SK-N-SH (cell line): ENCODE measurements at regions not wholly inside any gene's neighbourhood (a gene's known extent, or its start where the extent isn't known, plus 50 kb on each side); places are given as distances from the start of the nearest gene placed in this dataset.

Source experiments
- CTCF ChIA-PET: fragments of 300-600, 350-600 bp; formaldehyde crosslinking; extraction: SDS; loops from one replicate; lab custom pipeline; 2021; lab: Yijun Ruan, JAX
- POLR2A ChIA-PET: fragments of 350-600 bp; sonication (Branson Sonifier 250); formaldehyde crosslinking; extraction: SDS; loops from one replicate; lab custom pipeline; 2020; ENCODE audit warnings: antibody characterized with exemption, inconsistent platforms; lab: Yijun Ruan, JAX
- DNase-seq: peaks from one replicate; pipeline ENCODE4 v3.0.0; 2012
- H2AFZ ChIP-seq: fragments of 200-600 bp; sonication (generic); 2 replicates; pipeline ENCODE4 v1.8.1; 2016; ENCODE audit warnings: antibody characterized with exemption, mild to moderate bottlenecking, low read depth
- H3F3A ChIP-seq: fragments of 200-600 bp; sonication (generic); replicated peaks from 2 replicates; pipeline ENCODE3; 2016; ENCODE audit warnings: antibody characterized with exemption, mild to moderate bottlenecking; ENCODE audit not compliant: insufficient read depth
- H3K27ac ChIP-seq, 2 experiments: fragments of 200-500 bp in 1 of 2; fragments of 200-600 bp in 1 of 2; sonication (Bioruptor generic) in 1 of 2; sonication (generic), shearing (Covaris generic) in 1 of 2; 2 replicates each; pipeline versions ENCODE4 v1.5.1 to v1.6.1; 2014 to 2016; ENCODE audit warnings: low read depth in 2 of 2, inconsistent platforms in 1 of 2, low read length in 1 of 2, mild to moderate bottlenecking in 1 of 2, mixed read lengths in 1 of 2
- H3K27me3 ChIP-seq: fragments of 200-600 bp; sonication (generic), shearing (Covaris generic); 2 replicates; pipeline ENCODE4 v1.6.1; 2016; ENCODE audit warnings: mixed run types; ENCODE audit not compliant: insufficient read depth
- H3K36me3 ChIP-seq, 2 experiments: fragments of 200-500 bp in 1 of 2; fragments of 200-600 bp in 1 of 2; sonication (Bioruptor generic) in 1 of 2; sonication (generic) in 1 of 2; replicated peaks in 1 of 2; 2 replicates each; pipeline versions ENCODE3 to v1.5.1; 2014 to 2016; ENCODE audit warnings: low read length in 1 of 2, mild to moderate bottlenecking in 1 of 2; ENCODE audit not compliant: insufficient read depth in 2 of 2, control insufficient read depth in 1 of 2
- H3K4me1 ChIP-seq, 2 experiments: fragments of 200-500 bp in 1 of 2; fragments of 200-600 bp in 1 of 2; sonication (Bioruptor generic) in 1 of 2; sonication (generic), shearing (Covaris generic) in 1 of 2; 2 replicates each; pipeline versions ENCODE4 v1.5.1 to v1.6.1; 2014 to 2016; ENCODE audit warnings: low read depth in 1 of 2, low read length in 1 of 2, mixed run types in 1 of 2; ENCODE audit not compliant: insufficient read depth in 2 of 2, control insufficient read depth in 1 of 2
- H3K4me2 ChIP-seq: fragments of 200-600 bp; sonication (generic), shearing (Covaris generic); 2 replicates; pipeline ENCODE4 v1.6.1; 2017; ENCODE audit warnings: mixed run types
- H3K4me3 ChIP-seq, 2 experiments: fragments of 200-500 bp in 1 of 2; fragments of 200-600 bp in 1 of 2; sonication (Bioruptor generic) in 1 of 2; sonication (generic), shearing (Covaris generic) in 1 of 2; 2 replicates each; pipeline versions ENCODE4 v1.5.1 to v1.8.1; 2014 to 2016; ENCODE audit warnings: low read depth in 2 of 2, inconsistent platforms in 1 of 2, low read length in 1 of 2, mild to moderate bottlenecking in 1 of 2, mixed read lengths in 1 of 2, moderate library complexity in 1 of 2
- H3K79me2 ChIP-seq: fragments of 200-600 bp; sonication (generic); 2 replicates; pipeline ENCODE4 v1.8.1; 2017; ENCODE audit warnings: mild to moderate bottlenecking; ENCODE audit not compliant: insufficient read depth
- H3K9ac ChIP-seq: fragments of 200-600 bp; sonication (generic); 2 replicates; pipeline ENCODE4 v1.6.1; 2017; ENCODE audit warnings: mixed run types
- H3K9me2 ChIP-seq: fragments of 200-600 bp; sonication (generic); 2 replicates; pipeline ENCODE4 v1.6.1; 2017; ENCODE audit warnings: mixed run types
- H3K9me3 ChIP-seq: fragments of 200-600 bp; sonication (generic); 2 replicates; pipeline ENCODE4 v1.6.1; 2017; ENCODE audit warnings: mixed run types, mild to moderate bottlenecking, moderate library complexity
- H4K20me1 ChIP-seq: fragments of 200-600 bp; sonication (generic); 2 replicates; pipeline ENCODE4 v1.6.1; 2017; ENCODE audit warnings: mild to moderate bottlenecking, mixed run types; ENCODE audit not compliant: insufficient read depth
- EP300 ChIP-seq, 2 experiments: IDR thresholded peaks; 2 replicates each; pipeline versions ENCODE4 v1.4.0 to v1.6.1; 2012; ENCODE audit warnings: borderline replicate concordance in 1 of 2, low read depth in 1 of 2, low read length in 1 of 2
- FOSL2 ChIP-seq: IDR thresholded peaks from 2 replicates; pipeline ENCODE4 v1.4.0; 2012; ENCODE audit warnings: low read depth, mild to moderate bottlenecking, moderate library complexity, borderline replicate concordance
- IRF3 ChIP-seq: fragments of 150-350 bp; IDR thresholded peaks from 2 replicates; pipeline ENCODE4 v1.6.1; 2016; ENCODE audit warnings: mild to moderate bottlenecking, low read depth, low read length
- JUND ChIP-seq: IDR thresholded peaks from 2 replicates; pipeline ENCODE4 v1.4.0; 2012
- MEF2A ChIP-seq: IDR thresholded peaks from 2 replicates; pipeline ENCODE4 v1.4.0; 2012; ENCODE audit warnings: low read depth, borderline replicate concordance
- REST ChIP-seq: IDR thresholded peaks from 2 replicates; pipeline ENCODE4 v1.6.1; 2012; ENCODE audit warnings: mild to moderate bottlenecking, low read depth, low read length, moderate library complexity
- RFX5 ChIP-seq: IDR thresholded peaks from 2 replicates; pipeline ENCODE4 v1.6.1; 2012; ENCODE audit warnings: mild to moderate bottlenecking, improper control_type of control experiment, low read length
- USF1 ChIP-seq: IDR thresholded peaks from 2 replicates; pipeline ENCODE4 v1.4.0; 2012; ENCODE audit warnings: low read depth, borderline replicate concordance
- YY1 ChIP-seq: IDR thresholded peaks from 2 replicates; pipeline ENCODE4 v1.4.0; 2012; ENCODE audit warnings: low read depth, mild to moderate bottlenecking
- ZBTB33 ChIP-seq: IDR thresholded peaks from 2 replicates; pipeline ENCODE4 v1.4.0; 2012; ENCODE audit warnings: low read depth, borderline replicate concordance
- WGBS: methylation state at CpG from one replicate; pipeline ENCODE4 v1.1.6; 2017; ENCODE audit warnings: low lambda C conversion rate; 5-methylcytosine and 5-hydroxymethylcytosine counted together

GRCh38 chr12:127558361-127558760, 708.6 kb upstream of the TMEM132C start:
- DNase-seq = no peak
- TF ChIP-seq MEF2A (no peak), USF1 (no peak), YY1 (no peak), RFX5 (no peak), FOSL2 (no peak), JUND (no peak), EP300 (IDR thresholded peaks at IDR 0.05; ENCODE audit: borderline replicate concordance in 1 of 2, low read depth in 1 of 2, low read length in 1 of 2) (no peak), ZBTB33 (no peak), REST (no peak), IRF3 (no peak)
- WGBS = 22% methylated on average over 3 of the region's 3 CpGs
- no peaks in the 10 kb centered on the region for H3K27me3 ChIP-seq
- H2AFZ ChIP-seq = no peak overlapping the region
- H3K9me2 ChIP-seq = no peaks in the 10 kb centered on the region
- no peak overlapping the region for H3K4me3 ChIP-seq
- H3K36me3 ChIP-seq = no peaks in the 10 kb centered on the region
- H3K9me3 ChIP-seq = no peaks in the 10 kb centered on the region
- no peaks in the 10 kb centered on the region for H3K4me1 ChIP-seq
- CTCF ChIA-PET = no interaction called here
- no peak overlapping the region for H3K9ac ChIP-seq
- no peak overlapping the region for H3K4me2 ChIP-seq
- H3K79me2 ChIP-seq = no peaks in the 10 kb centered on the region
- POLR2A ChIA-PET = no interaction called here
- no peaks in the 10 kb centered on the region for H3F3A ChIP-seq
- H3K27ac ChIP-seq = no peak overlapping the region
- no peaks in the 10 kb centered on the region for H4K20me1 ChIP-seq
